ENCODE measurements at regions not wholly inside any gene's neighbourhood (a gene's known extent, or its start where the extent isn't known, plus 50 kb on each side); places are given as distances from the start of the nearest gene placed in this dataset.

GRCh38 chr17:53141731-53142130, 681.0 kb upstream of the KIF2B start:
- ChIA-PET CTCF (no interaction called here), POLR2A (no interaction called here)
- H3K9me3 ChIP-seq (ENCODE audit: control insufficient read depth, insufficient read depth, low read depth, low read length), result no peaks in the 10 kb centered on the region
- H3K4me3 ChIP-seq (ENCODE audit: low read depth, low read length), result no peak overlapping the region
- H3K27ac ChIP-seq (ENCODE audit: extremely low read depth, low read depth, low read length), result no peak overlapping the region
- no peaks in the 10 kb centered on the region for H3K4me1 ChIP-seq (ENCODE audit: control insufficient read depth, insufficient read depth, low read length)
- TF ChIP-seq ZNF549 (tag by site-specific recombination; IDR thresholded peaks at IDR 0.05) (no peak), HIC1 (tag by site-specific recombination; IDR thresholded peaks at IDR 0.05) (no peak)
- H3K36me3 ChIP-seq (ENCODE audit: control insufficient read depth in 2 of 2, insufficient read depth in 1 of 2, low read length in 2 of 2), result no peaks in the 10 kb centered on the region

DNA sequence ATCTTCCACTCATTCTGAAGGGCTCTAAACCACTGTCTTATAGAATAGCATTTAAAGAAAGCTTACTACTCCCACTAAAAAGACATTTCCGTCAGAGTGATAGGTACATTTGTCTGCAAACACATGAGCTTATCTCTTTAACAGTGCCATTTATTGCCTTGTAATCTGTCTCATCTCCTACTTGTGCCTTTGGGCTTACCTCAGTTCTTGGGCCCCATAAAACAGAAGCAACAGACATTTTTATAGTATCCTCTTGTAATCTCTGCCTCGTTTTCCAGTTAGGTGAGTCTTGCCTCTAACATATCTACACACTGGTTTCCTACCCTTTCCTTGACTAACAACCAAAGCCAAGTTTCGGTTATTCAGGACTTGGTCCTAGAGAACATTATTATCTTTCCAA, 681.4 kb upstream of the KIF2B start:
- H3K4me3 ChIP-seq (ENCODE audit: low read depth, low read length), result no peak overlapping the region
- H3K27ac ChIP-seq (ENCODE audit: extremely low read depth, low read depth, low read length), result no peak overlapping the region
- H3K36me3 ChIP-seq (ENCODE audit: control insufficient read depth in 2 of 2, insufficient read depth in 1 of 2, low read length in 2 of 2), result no peaks in the 10 kb centered on the region
- CTCF ChIA-PET, result no interaction called here
- POLR2A ChIA-PET, result no interaction called here
- TF ChIP-seq SETDB1 (IDR thresholded peaks at IDR 0.05; ENCODE audit: insufficient read length, low read length), result no peak
- no peak for TF ChIP-seq ZNF623 (tag by site-specific recombination; IDR thresholded peaks at IDR 0.05)
- TF ChIP-seq ZFP37 (tag by site-specific recombination; IDR thresholded peaks at IDR 0.05), result no peak
- TF ChIP-seq, protein P1, sequence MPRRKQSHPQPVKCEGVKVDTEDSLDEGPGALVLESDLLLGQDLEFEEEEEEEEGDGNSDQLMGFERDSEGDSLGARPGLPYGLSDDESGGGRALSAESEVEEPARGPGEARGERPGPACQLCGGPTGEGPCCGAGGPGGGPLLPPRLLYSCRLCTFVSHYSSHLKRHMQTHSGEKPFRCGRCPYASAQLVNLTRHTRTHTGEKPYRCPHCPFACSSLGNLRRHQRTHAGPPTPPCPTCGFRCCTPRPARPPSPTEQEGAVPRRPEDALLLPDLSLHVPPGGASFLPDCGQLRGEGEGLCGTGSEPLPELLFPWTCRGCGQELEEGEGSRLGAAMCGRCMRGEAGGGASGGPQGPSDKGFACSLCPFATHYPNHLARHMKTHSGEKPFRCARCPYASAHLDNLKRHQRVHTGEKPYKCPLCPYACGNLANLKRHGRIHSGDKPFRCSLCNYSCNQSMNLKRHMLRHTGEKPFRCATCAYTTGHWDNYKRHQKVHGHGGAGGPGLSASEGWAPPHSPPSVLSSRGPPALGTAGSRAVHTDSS (tag by site-specific recombination; IDR thresholded peaks at IDR 0.05), result no peak
- TF ChIP-seq ZNF223 (tag by site-specific recombination; IDR thresholded peaks at IDR 0.05), result no peak
- no peak for TF ChIP-seq ZNF692 (tag by site-specific recombination; IDR thresholded peaks at IDR 0.05)
- no peak for TF ChIP-seq ZNF596 (tag by site-specific recombination; IDR thresholded peaks at IDR 0.05)
- TF ChIP-seq ZNF670 (tag by site-specific recombination; IDR thresholded peaks at IDR 0.05; ENCODE audit: low read depth), result no peak
- TF ChIP-seq, protein P2, sequence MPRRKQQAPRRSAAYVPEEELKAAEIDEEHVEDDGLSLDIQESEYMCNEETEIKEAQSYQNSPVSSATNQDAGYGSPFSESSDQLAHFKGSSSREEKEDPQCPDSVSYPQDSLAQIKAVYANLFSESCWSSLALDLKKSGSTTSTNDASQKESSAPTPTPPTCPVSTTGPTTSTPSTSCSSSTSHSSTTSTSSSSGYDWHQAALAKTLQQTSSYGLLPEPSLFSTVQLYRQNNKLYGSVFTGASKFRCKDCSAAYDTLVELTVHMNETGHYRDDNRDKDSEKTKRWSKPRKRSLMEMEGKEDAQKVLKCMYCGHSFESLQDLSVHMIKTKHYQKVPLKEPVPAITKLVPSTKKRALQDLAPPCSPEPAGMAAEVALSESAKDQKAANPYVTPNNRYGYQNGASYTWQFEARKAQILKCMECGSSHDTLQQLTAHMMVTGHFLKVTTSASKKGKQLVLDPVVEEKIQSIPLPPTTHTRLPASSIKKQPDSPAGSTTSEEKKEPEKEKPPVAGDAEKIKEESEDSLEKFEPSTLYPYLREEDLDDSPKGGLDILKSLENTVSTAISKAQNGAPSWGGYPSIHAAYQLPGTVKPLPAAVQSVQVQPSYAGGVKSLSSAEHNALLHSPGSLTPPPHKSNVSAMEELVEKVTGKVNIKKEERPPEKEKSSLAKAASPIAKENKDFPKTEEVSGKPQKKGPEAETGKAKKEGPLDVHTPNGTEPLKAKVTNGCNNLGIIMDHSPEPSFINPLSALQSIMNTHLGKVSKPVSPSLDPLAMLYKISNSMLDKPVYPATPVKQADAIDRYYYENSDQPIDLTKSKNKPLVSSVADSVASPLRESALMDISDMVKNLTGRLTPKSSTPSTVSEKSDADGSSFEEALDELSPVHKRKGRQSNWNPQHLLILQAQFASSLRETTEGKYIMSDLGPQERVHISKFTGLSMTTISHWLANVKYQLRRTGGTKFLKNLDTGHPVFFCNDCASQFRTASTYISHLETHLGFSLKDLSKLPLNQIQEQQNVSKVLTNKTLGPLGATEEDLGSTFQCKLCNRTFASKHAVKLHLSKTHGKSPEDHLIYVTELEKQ (tag by site-specific recombination; IDR thresholded peaks at IDR 0.05; ENCODE audit: borderline replicate concordance), result no peak
- TF ChIP-seq, protein P3, sequence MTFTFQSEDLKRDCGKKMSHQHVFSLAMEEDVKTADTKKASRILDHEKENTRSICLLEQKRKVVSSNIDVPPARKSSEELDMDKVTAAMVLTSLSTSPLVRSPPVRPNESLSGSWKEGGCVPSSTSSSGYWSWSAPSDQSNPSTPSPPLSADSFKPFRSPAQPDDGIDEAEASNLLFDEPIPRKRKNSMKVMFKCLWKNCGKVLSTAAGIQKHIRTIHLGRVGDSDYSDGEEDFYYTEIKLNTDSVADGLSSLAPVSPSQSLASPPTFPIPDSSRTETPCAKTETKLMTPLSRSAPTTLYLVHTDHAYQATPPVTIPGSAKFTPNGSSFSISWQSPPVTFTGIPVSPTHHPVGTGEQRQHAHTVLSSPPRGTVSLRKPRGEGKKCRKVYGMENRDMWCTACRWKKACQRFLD (tag by site-specific recombination; IDR thresholded peaks at IDR 0.05), result no peak
- TF ChIP-seq ZNF658 (tag by site-specific recombination; IDR thresholded peaks at IDR 0.05), result no peak
- no peak for TF ChIP-seq ZNF2 (tag by site-specific recombination; IDR thresholded peaks at IDR 0.05)
- no peak for TF ChIP-seq ZNF555 (tag by site-specific recombination; conservative IDR thresholded peaks at IDR 0.05)
- H3K9me3 ChIP-seq (ENCODE audit: control insufficient read depth, insufficient read depth, low read depth, low read length), result no peaks in the 10 kb centered on the region
- H3K4me1 ChIP-seq (ENCODE audit: control insufficient read depth, insufficient read depth, low read length), result no peaks in the 10 kb centered on the region
